MG63 (cell line): ENCODE measurements at regions not wholly inside any gene's neighbourhood (a gene's known extent, or its start where the extent isn't known, plus 50 kb on each side); places are given as distances from the start of the nearest gene placed in this dataset.
"Not testable (repeated sequence)": the region's sequence is repeated elsewhere in the genome, so short reads cannot be mapped to it uniquely, and the experiment has no call there.

Source experiments
- DNase-seq: peaks from one replicate; pipeline ENCODE4 v3.0.0-alpha.2; 2020
- H3K27me3 ChIP-seq: fragments of 250-450 bp; sonication (Bioruptor Pico); 2 replicates; pipeline ENCODE4 v1.5.1; 2020; ENCODE audit warnings: mild to moderate bottlenecking, moderate library complexity
- H3K36me3 ChIP-seq: fragments of 250-450 bp; sonication (Bioruptor Pico); 2 replicates; pipeline ENCODE4 v1.5.1; 2020; ENCODE audit warnings: mild to moderate bottlenecking, moderate library complexity
- H3K4me3 ChIP-seq: fragments of 250-450 bp; sonication (Bioruptor Pico); 2 replicates; pipeline ENCODE4 v1.5.1; 2020; ENCODE audit warnings: mild to moderate bottlenecking, moderate library complexity
- H3K9me3 ChIP-seq: fragments of 250-450 bp; sonication (Bioruptor Pico); 2 replicates; pipeline ENCODE4 v1.5.1; 2020; ENCODE audit warnings: mild to moderate bottlenecking, moderate library complexity

DNA sequence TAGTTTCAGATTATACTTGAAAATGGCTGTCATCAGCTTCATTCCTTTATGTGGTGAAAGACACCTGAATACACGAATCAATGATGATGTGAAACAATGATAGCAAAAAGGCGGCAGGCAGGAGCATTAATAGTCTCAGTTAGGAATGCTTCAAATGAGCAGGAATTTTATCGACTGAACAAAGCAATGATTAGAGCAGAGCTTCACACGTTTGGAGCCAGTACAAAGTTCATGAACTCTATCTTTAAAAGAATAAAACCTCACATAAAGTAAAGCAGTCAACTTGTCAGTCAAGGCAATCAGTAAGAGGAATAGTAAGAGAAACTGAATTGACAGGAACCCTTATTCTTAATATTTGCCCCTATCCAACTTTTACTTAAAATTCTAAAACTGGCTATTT is 78.4 kb upstream of the SERTAD2 start:
- no peak for DNase-seq
- H3K27me3 ChIP-seq: no peaks in the 10 kb centered on the region
- H3K36me3 ChIP-seq: peaks cover 2% of the 10 kb centered on the region
- no peaks in the 10 kb centered on the region for H3K9me3 ChIP-seq
- H3K4me3 ChIP-seq: no peak overlapping the region

DNA sequence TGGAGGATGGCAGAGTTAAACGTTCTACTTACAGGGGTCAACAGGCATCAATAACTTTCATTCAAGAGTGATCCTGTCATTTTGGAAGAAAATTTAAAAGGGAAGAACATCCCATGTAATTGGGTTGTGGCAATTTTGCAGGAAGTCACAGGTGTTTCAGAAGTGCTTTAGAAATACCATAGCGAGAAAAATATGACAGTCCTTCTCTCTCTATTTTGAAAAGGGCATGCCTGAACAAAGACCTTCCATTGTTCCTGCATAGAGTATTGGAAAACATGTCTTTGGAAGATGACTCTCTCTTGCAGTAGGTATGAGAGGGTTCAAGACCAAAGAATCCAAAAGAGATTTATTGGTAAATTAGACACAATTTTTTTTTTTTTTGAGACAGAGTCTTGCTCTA is 81.8 kb upstream of the SERTAD2 start:
- Histone ChIP-seq H3K36me3 (peaks cover 2% of the 10 kb centered on the region; the same call in 1 of the 2 replicates), H3K9me3 (no peaks in the 10 kb centered on the region), H3K4me3 (no peak overlapping the region), H3K27me3 (no peaks in the 10 kb centered on the region)
- no peak for DNase-seq

DNA sequence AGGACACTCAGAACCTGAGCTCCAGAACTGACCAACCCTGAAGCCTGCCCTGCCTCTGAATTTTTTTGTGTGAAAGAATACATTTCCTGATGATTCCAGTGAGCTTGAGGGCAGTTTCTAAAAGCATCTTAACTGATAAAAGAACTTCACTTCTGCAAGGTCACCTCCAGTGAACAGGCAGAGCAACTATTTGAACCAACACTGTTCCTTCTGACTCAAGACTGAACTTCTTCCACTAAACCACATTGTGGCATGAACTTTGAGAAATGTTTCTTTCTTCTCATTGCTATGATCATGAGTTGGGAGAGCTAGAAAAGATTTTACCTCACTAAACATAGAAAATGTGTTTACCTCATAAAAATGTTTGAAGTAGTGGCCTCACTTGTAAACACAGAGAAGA is 83.8 kb upstream of the SERTAD2 start:
- Histone ChIP-seq H3K9me3 (no peaks in the 10 kb centered on the region), H3K4me3 (no peak overlapping the region), H3K36me3 (peaks cover 2% of the 10 kb centered on the region; the same call in 1 of the 2 replicates), H3K27me3 (no peaks in the 10 kb centered on the region)
- DNase-seq: no peak

DNA sequence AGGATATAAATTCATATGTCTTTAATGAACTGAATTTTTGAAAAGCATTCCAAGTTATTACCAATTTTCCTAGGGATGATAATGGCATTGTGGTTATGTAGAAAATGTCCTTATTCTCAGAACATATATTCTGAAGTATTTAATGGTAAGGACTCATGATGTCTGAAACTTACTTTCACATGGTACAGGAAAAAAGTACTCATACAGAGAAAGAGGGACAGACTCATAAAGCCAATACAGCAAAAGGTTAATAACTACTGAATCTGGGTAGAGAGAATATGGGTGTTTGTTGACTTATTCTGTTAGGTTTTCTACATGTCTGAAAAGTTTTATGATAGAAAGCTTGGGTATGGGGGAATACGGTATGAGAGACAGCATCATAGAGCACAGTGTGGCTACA is 84.3 kb upstream of the SERTAD2 start:
- Histone ChIP-seq H3K9me3 (no peaks in the 10 kb centered on the region), H3K36me3 (peaks cover 3% of the 10 kb centered on the region; the same call in 1 of the 2 replicates), H3K4me3 (no peak overlapping the region), H3K27me3 (no peaks in the 10 kb centered on the region)
- DNase-seq: no peak

DNA sequence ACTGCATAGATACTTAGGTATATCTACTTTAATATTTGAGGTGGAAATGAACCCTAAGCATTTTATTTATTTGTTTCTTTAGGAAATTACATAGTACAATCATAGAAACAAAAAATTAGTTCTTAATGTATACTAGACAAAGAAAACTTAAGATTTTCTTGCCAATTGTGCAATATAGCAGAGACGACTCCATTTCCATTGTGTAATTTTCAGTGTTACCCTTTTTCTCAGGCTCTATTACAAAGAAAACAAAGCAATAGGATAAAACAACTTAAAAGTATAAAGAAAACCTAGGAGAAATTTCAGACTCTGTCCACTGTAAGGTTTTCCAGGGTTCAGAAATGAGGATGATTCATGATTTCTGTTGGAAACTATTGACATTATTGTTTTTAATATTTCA is 89.0 kb upstream of the SERTAD2 start:
- Histone ChIP-seq H3K9me3 (no peaks in the 10 kb centered on the region), H3K36me3 (0 out of 2 replicates have a peak, but pooled peaks cover 3% of the 10 kb centered on the region), H3K4me3 (no peak overlapping the region), H3K27me3 (no peaks in the 10 kb centered on the region)
- DNase-seq: no peak

- DNase-seq: no peak
- Histone ChIP-seq H3K27me3 (no peaks in the 10 kb centered on the region), H3K36me3 (0 out of 2 replicates have a peak, but pooled peaks cover 3% of the 10 kb centered on the region), H3K9me3 (no peaks in the 10 kb centered on the region), H3K4me3 (no peak overlapping the region)
Observed at GRCh38 chr2:64743739-64744330, 90.1 kb upstream of the SERTAD2 start.

- no peaks in the 10 kb centered on the region for H3K27me3 ChIP-seq
- no peaks in the 10 kb centered on the region for H3K9me3 ChIP-seq
- 0 out of 2 replicates have a peak, but pooled peaks cover 3% of the 10 kb centered on the region for H3K36me3 ChIP-seq
- DNase-seq: no peak
- H3K4me3 ChIP-seq: no peak overlapping the region
Observed at GRCh38 chr2:64745562-64745961, 91.8 kb upstream of the SERTAD2 start.

DNA sequence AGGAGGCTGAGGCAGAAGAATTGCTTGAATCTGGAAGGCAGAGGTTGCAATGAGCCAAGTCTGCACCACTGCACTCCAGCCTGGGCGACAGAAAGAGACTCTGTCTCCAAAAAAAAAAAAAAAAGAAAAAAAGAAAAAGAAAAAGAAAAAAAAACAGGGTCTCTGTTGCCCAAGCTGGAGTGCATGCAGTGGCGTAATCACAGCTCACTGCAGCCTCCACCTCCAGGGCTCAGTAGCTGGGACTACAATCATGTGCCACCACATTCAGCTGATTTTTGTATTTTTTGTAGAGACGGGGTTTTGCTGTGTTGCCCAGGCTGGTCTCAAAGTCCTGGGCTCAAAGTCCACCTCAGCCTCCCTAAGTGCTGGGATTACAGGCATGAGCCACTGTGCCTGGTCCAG is 94.0 kb upstream of the SERTAD2 start:
- not testable (repeated sequence) for H3K9me3 ChIP-seq, H3K36me3 ChIP-seq, H3K27me3 ChIP-seq, H3K4me3 ChIP-seq, DNase-seq

GRCh38 chr2:64748147-64748546 is 94.4 kb upstream of the SERTAD2 start:
- no peaks in the 10 kb centered on the region for H3K27me3 ChIP-seq
- H3K36me3 ChIP-seq: 0 out of 2 replicates have a peak, but pooled peaks cover 1% of the 10 kb centered on the region
- H3K9me3 ChIP-seq: no peaks in the 10 kb centered on the region
- DNase-seq: no peak
- H3K4me3 ChIP-seq: no peak overlapping the region

DNA sequence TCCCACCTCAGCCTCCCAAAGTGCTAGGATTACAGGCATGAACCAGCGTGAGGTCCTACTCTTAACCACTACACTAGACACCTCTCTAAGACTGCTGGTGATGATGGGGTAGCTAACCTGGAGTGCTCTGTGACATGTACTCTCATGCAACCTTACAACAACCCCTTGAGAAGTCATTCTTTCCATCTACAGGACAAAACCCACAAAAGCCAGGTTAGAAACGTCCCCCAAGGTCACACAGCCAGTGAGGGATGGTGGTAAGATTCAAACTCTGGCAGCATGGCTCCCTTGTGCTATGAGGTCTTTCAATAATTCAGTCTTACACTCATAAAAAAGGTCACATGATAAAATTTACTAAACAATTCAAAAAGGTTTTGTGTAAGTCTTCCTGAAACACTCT is 94.8 kb upstream of the SERTAD2 start:
- DNase-seq: no peak
- Histone ChIP-seq H3K4me3 (peak overlapping the region; percentile 69), H3K36me3 (no peaks in the 10 kb centered on the region), H3K27me3 (no peaks in the 10 kb centered on the region), H3K9me3 (no peaks in the 10 kb centered on the region)

- Histone ChIP-seq H3K27me3 (no peaks in the 10 kb centered on the region), H3K9me3 (no peaks in the 10 kb centered on the region), H3K36me3 (no peaks in the 10 kb centered on the region), H3K4me3 (peak overlapping the region; percentile 69)
- DNase-seq: no peak
Observed at GRCh38 chr2:64749446-64749845, 95.7 kb upstream of the SERTAD2 start.

- Histone ChIP-seq H3K9me3 (no peaks in the 10 kb centered on the region), H3K36me3 (no peaks in the 10 kb centered on the region), H3K27me3 (no peaks in the 10 kb centered on the region), H3K4me3 (peak overlapping the region; percentile 69)
- DNase-seq: peak; percentile 67
Observed at GRCh38 chr2:64750001-64750816, 96.5 kb upstream of the SERTAD2 start.

GRCh38 chr2:64750817-64751285 is 97.1 kb upstream of the SERTAD2 start:
- no peaks in the 10 kb centered on the region for H3K36me3 ChIP-seq
- no peaks in the 10 kb centered on the region for H3K9me3 ChIP-seq
- H3K4me3 ChIP-seq: peak overlapping the region; percentile 69
- no peaks in the 10 kb centered on the region for H3K27me3 ChIP-seq
- peak; percentile 100 for DNase-seq

DNA sequence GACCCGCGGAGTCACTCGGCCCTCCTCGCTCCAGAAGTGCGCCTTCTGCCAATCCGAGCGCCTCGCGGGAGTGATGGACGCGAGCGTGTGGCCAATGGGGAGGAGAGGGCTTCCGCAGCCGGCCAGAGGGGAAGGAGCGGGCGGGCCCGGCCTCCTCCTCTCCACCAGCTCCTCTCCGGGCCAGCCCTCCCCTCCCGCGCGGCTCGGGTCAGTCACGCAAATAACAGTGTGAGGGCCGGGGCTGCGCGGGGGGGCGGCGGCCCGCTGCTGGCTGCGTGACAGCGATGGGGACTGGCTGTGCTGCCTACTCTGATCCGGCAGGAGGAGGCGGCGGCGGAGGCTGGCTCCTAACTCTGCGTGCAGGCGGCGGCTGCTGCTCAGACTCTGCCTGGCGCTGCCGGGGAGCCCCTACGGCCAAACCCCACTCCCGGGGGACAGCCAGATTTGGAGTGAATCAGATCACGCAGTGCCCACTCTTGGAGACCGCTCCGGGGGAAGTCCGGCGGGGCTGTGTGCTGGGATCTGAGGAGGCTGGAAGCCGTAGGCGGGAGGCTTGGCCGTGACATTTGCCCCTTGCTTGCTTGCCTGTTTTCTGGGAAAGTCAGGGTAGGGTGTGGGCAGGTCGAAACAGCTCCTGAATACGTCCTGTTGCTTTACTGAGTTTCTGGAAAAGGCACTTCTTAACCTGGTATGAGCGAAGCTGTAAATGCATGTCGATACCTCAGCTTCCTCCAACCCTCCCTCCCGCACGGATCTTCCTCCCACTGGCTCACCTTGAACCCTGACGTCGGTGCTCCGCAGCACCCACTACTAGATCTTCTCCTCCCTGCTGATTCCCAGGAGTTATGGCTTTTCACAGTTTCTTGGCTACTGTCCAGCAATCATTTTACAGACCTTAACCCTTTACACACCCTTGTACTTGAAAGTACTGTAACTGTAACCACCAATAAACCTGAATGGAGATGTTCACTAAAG is 97.9 kb upstream of the SERTAD2 start:
- Histone ChIP-seq H3K9me3 (no peaks in the 10 kb centered on the region), H3K36me3 (no peaks in the 10 kb centered on the region), H3K27me3 (no peaks in the 10 kb centered on the region), H3K4me3 (peak overlapping the region; percentile 65)
- DNase-seq: no peak

- no peaks in the 10 kb centered on the region for H3K9me3 ChIP-seq
- no peak for DNase-seq
- H3K36me3 ChIP-seq: no peaks in the 10 kb centered on the region
- H3K4me3 ChIP-seq: no peak overlapping the region
- H3K27me3 ChIP-seq: no peaks in the 10 kb centered on the region
Observed at GRCh38 chr2:64753399-64753798, 99.7 kb upstream of the SERTAD2 start.

GRCh38 chr2:64754570-64754969 is 100.9 kb upstream of the SERTAD2 start:
- DNase-seq: no peak
- Histone ChIP-seq H3K27me3 (no peaks in the 10 kb centered on the region), H3K9me3 (no peaks in the 10 kb centered on the region), H3K4me3 (no peak overlapping the region), H3K36me3 (no peaks in the 10 kb centered on the region)

- H3K9me3 ChIP-seq: no peaks in the 10 kb centered on the region
- H3K27me3 ChIP-seq: no peaks in the 10 kb centered on the region
- DNase-seq: no peak
- H3K4me3 ChIP-seq: no peak overlapping the region
- H3K36me3 ChIP-seq: no peaks in the 10 kb centered on the region
Observed at GRCh38 chr2:64757126-64757525, 103.4 kb upstream of the SERTAD2 start.
